Endothelial cell of umbilical vein (primary cell): ENCODE measurements at regions not wholly inside any gene's neighbourhood (a gene's known extent, or its start where the extent isn't known, plus 50 kb on each side); places are given as distances from the start of the nearest gene placed in this dataset.

Experiments used
- BruUV-seq: library from RNA; stranded (reverse); fragments of 400-500 nt; replicated peaks from 2 replicates; lab custom pipeline; 2021; lab: Mats Ljungman, UMichigan
- CTCF ChIA-PET: fragments of 300-600, 350-600 bp; sonication (Branson Sonifier 250); formaldehyde crosslinking; loops from one replicate; lab custom pipeline; 2021; ENCODE audit warnings: antibody characterized with exemption, inconsistent platforms; lab: Charles Lee
- POLR2A ChIA-PET: fragments of 300-600, 350-600 bp; sonication (Branson Sonifier 250); formaldehyde crosslinking; loops from one replicate; lab custom pipeline; 2021; ENCODE audit warnings: antibody characterized with exemption, inconsistent platforms; lab: Charles Lee
- DNase-seq: peaks from one replicate; pipeline ENCODE4 v3.0.0-alpha.2; 2011; ENCODE audit warnings: low read depth, low spot score
- FAIRE-seq: peaks from 2 replicates; lab custom pipeline; 2011; peaks lifted over from hg19 to GRCh38; lab: Jason Lieb, UNC
- H2AFZ ChIP-seq: 2 replicates; pipeline ENCODE4 v1.6.0; 2012; ENCODE audit warnings: low read depth, low read length, control low read depth, inconsistent platforms
- H3K27ac ChIP-seq: 2 replicates; pipeline ENCODE4 v1.5.1; 2011; ENCODE audit warnings: low read depth, mild to moderate bottlenecking, control low read depth, low read length, moderate library complexity; ENCODE audit not compliant: insufficient read depth
- H3K27me3 ChIP-seq, 2 experiments: 2 replicates each; pipeline versions ENCODE4 v1.6.0 to v1.6.1; 2011; ENCODE audit warnings: low read length in 2 of 2, mixed read lengths in 1 of 2; ENCODE audit not compliant: control insufficient read depth in 2 of 2, insufficient read depth in 2 of 2
- H3K36me3 ChIP-seq, 2 experiments: 2 replicates in 1 of 2; 3 replicates in 1 of 2; pipeline ENCODE4 v1.5.1; 2011; ENCODE audit warnings: low read length in 2 of 2, mild to moderate bottlenecking in 1 of 2, moderate library complexity in 1 of 2; ENCODE audit not compliant: control insufficient read depth in 2 of 2, insufficient read depth in 2 of 2; ENCODE audit errors: extremely low read depth in 1 of 2
- H3K4me1 ChIP-seq: 3 replicates; pipeline ENCODE4 v1.5.1; 2011; ENCODE audit warnings: mild to moderate bottlenecking, low read length; ENCODE audit not compliant: control insufficient read depth, insufficient read depth; ENCODE audit errors: extremely low read depth
- H3K4me2 ChIP-seq: 2 replicates; pipeline ENCODE4 v1.6.1; 2011; ENCODE audit warnings: low read length, control low read depth, mixed read lengths; ENCODE audit not compliant: insufficient read depth
- H3K4me3 ChIP-seq, 3 experiments: fragments of 200-600 bp in 1 of 3; sonication (generic), shearing (Covaris generic) in 1 of 3; replicated peaks in 1 of 3; 2 replicates each; pipeline ENCODE4 v1.5.1; 2011 to 2016; ENCODE audit warnings: control low read depth in 3 of 3, low read length in 3 of 3, mild to moderate bottlenecking in 2 of 3, inconsistent platforms in 1 of 3, low read depth in 1 of 3, moderate library complexity in 1 of 3; ENCODE audit not compliant: insufficient read depth in 1 of 3
- H3K79me2 ChIP-seq: 2 replicates; pipeline ENCODE4 v1.6.0; 2012; ENCODE audit warnings: low read length, inconsistent platforms; ENCODE audit not compliant: control insufficient read depth, insufficient read depth
- H3K9ac ChIP-seq: replicated peaks from 2 replicates; pipeline ENCODE3; 2011; ENCODE audit warnings: low read length, control low read depth; ENCODE audit not compliant: insufficient read depth; ENCODE audit errors: extremely low read depth
- H3K9me1 ChIP-seq: replicated peaks from 3 replicates; pipeline ENCODE4 v1.6.0; 2011; ENCODE audit warnings: mild to moderate bottlenecking, low read length; ENCODE audit not compliant: control insufficient read depth, insufficient read depth; ENCODE audit errors: extremely low read depth
- H3K9me3 ChIP-seq: replicated peaks from 2 replicates; pipeline ENCODE4 v1.5.1; 2012; ENCODE audit warnings: low read length, inconsistent platforms; ENCODE audit not compliant: control insufficient read depth, insufficient read depth
- H4K20me1 ChIP-seq: replicated peaks from 2 replicates; pipeline ENCODE3; 2011; ENCODE audit warnings: mild to moderate bottlenecking, low read length; ENCODE audit not compliant: control insufficient read depth, insufficient read depth; ENCODE audit errors: extremely low read depth
- EZH2 ChIP-seq: IDR thresholded peaks from 2 replicates; pipeline ENCODE4 v1.6.1; 2012; ENCODE audit warnings: borderline replicate concordance, low read depth, mild to moderate bottlenecking, moderate library complexity, low read length, inconsistent platforms; ENCODE audit not compliant: severe bottlenecking
- FOS ChIP-seq: IDR thresholded peaks from 2 replicates; pipeline ENCODE4 v1.6.1; 2011; ENCODE audit warnings: mild to moderate bottlenecking, low read length, moderate library complexity, borderline replicate concordance; ENCODE audit not compliant: insufficient read depth
- GATA2 ChIP-seq: IDR thresholded peaks from 2 replicates; pipeline ENCODE4 v1.7.0; 2011; ENCODE audit warnings: low read depth, mild to moderate bottlenecking, moderate library complexity, mixed read lengths, low read length; ENCODE audit not compliant: insufficient read length, insufficient read depth
- JUN ChIP-seq: IDR thresholded peaks from 2 replicates; pipeline ENCODE4 v1.6.1; 2011; ENCODE audit warnings: borderline replicate concordance, low read depth; ENCODE audit not compliant: insufficient read length, insufficient read depth
- MYC ChIP-seq: IDR thresholded peaks from one replicate; pipeline ENCODE4 v1.6.1; 2011; ENCODE audit warnings: mild to moderate bottlenecking, low read depth, low read length
- POLR2A ChIP-seq: IDR thresholded peaks from 2 replicates; pipeline ENCODE4 v1.6.1; 2012; ENCODE audit warnings: low read depth, mild to moderate bottlenecking, control low read depth, low read length
- POLR2AphosphoS5 ChIP-seq: IDR thresholded peaks from 2 replicates; pipeline ENCODE4 v1.6.1; 2012; ENCODE audit warnings: low read depth, mild to moderate bottlenecking, control low read depth, low read length, moderate library complexity; ENCODE audit not compliant: insufficient read depth
- dilution Hi-C: fragments of 300-500 bp; cut with MboI; formaldehyde crosslinking; loops from one replicate; pipeline ENCODE4 v1.15.0; 2019; ENCODE audit warnings: low sequenced_read_pairs; ENCODE audit not compliant: extremely low pct_ligation_motif_present
- intact Hi-C: fragments of 100-400 bp; cut with micrococcal nuclease; formaldehyde crosslinking; loops from one replicate; pipeline ENCODE4 v1.10.0; 2022
- TF ChIP-seq, protein P1 (sequence below), 2 donors: IDR thresholded peaks; 1 replicate in 1 of 2; 2 replicates in 1 of 2; pipeline ENCODE4 v1.5.1; 2011; ENCODE audit warnings: low read length in 2 of 2, mild to moderate bottlenecking in 2 of 2, moderate library complexity in 2 of 2, control low read depth in 1 of 2, inconsistent platforms in 1 of 2, low read depth in 1 of 2; ENCODE audit not compliant: insufficient read depth in 1 of 2; ENCODE audit errors: extremely low read depth in 1 of 2
- TF ChIP-seq, protein P2 (sequence below): IDR thresholded peaks from 2 replicates; pipeline ENCODE4 v1.6.1; 2011; ENCODE audit not compliant: insufficient read depth, insufficient read length

GRCh38 chr1:25057188-25057587, 127.1 kb upstream of the RUNX3 start:
- no peaks in the 10 kb centered on the region for H3K4me1 ChIP-seq
- POLR2A ChIA-PET: no interaction called here
- TF ChIP-seq MYC (no peak), POLR2AphosphoS5 (no peak), GATA2 (no peak), EZH2 (no peak), FOS (no peak), JUN (no peak), POLR2A (no peak)
- TF ChIP-seq, protein P1, sequence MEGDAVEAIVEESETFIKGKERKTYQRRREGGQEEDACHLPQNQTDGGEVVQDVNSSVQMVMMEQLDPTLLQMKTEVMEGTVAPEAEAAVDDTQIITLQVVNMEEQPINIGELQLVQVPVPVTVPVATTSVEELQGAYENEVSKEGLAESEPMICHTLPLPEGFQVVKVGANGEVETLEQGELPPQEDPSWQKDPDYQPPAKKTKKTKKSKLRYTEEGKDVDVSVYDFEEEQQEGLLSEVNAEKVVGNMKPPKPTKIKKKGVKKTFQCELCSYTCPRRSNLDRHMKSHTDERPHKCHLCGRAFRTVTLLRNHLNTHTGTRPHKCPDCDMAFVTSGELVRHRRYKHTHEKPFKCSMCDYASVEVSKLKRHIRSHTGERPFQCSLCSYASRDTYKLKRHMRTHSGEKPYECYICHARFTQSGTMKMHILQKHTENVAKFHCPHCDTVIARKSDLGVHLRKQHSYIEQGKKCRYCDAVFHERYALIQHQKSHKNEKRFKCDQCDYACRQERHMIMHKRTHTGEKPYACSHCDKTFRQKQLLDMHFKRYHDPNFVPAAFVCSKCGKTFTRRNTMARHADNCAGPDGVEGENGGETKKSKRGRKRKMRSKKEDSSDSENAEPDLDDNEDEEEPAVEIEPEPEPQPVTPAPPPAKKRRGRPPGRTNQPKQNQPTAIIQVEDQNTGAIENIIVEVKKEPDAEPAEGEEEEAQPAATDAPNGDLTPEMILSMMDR (IDR thresholded peaks at IDR 0.05; ENCODE audit: extremely low read depth in 1 of 2, insufficient read depth in 1 of 2, low read depth in 1 of 2, low read length in 2 of 2): no peak
- TF ChIP-seq, protein P2, sequence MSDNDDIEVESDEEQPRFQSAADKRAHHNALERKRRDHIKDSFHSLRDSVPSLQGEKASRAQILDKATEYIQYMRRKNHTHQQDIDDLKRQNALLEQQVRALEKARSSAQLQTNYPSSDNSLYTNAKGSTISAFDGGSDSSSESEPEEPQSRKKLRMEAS: no peak
- H4K20me1 ChIP-seq: no peaks in the 10 kb centered on the region
- DNase-seq: no peak
- H3K9me1 ChIP-seq: no peaks in the 10 kb centered on the region
- BruUV-seq: no TSS peak
- intact Hi-C loops (no loop called here), dilution Hi-C loops (no loop called here)
- no peaks in the 10 kb centered on the region for H3K79me2 ChIP-seq
- no peak overlapping the region for H3K4me3 ChIP-seq
- CTCF ChIA-PET: interaction anchor here (1.9 kb wide), 1 partner anchor 20 kb away, joined by 7 read pairs; no protein-coding TSS in a partner anchor
- no peak overlapping the region for H3K4me2 ChIP-seq
- H3K9me3 ChIP-seq: no peaks in the 10 kb centered on the region
- no peak overlapping the region for H2AFZ ChIP-seq
- H3K9ac ChIP-seq: no peak overlapping the region
- H3K27ac ChIP-seq: no peak overlapping the region
- no peaks in the 10 kb centered on the region for H3K36me3 ChIP-seq
- no peaks in the 10 kb centered on the region for H3K27me3 ChIP-seq
- no peak for FAIRE-seq
